NCI-H82 (cell line): ENCODE measurements at regions not wholly inside any gene's neighbourhood (a gene's known extent, or its start where the extent isn't known, plus 50 kb on each side); places are given as distances from the start of the nearest gene placed in this dataset.

Experiments used
- DNase-seq: peaks from one replicate; lab custom pipeline; 2025; lab: John Stamatoyannopoulos, UW

DNA sequence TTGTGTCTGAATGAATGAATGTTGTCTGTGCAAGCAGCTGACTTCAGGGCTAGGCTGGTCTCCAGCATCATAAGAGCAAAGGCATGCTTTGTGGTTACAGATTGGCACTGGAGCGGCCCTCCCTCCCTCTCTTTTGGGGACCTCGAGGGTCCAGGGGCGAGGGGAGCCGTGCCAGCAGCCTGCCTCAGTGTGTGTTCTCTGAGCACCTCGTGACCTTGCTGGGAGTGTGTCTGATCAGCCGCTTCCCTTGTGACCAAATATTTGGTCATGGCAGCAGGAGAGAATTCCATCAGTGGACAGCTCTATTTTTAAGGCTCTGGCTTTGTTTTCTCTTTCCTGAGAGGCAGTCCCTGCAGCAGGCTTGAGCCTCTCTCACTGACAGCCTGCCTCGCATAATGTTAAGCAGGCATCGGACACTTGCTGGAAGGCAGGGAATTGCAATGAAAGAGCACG, 329.7 kb downstream of the UQCRFS1 start:
- DNase-seq, result no peak

DNA sequence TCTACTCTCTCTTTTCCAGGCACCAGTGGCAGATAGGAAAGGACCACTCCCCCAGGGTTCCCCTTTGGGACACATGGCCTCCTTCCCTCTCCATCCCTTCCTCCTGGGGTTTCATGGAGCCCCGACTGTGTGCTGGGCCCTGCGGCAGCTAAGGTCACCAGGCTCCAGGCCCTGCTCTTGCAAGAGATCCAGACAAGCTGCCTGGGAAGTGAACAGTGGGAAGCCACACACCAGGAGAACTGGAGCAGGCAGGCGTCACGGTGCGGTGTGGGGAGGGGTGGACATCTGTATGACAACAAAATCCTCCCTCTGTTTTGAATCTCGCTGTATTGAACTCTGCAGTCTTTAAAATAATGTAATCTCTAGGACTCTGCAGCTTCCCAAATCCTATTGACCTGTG, 330.1 kb downstream of the UQCRFS1 start:
- peak; percentile 32 for DNase-seq

DNA sequence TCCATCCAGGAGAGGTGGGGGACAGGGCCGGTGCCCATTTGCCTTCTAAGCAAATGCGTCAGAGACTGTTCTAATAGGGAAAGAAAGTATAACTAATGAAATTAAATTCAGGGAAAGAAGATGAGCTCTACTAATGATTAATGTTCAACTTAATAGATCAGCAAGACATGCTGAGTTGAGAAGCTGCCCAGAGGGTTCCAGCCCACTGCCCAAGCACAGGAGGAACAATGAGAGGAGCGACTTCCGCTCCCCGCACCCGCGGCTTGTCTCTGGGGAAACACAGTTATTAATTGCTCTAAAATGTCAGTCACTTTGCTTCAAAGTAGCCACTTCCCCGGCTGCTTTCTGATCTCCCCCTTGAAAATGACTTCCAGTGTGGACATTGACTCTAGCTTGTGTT, 331.3 kb downstream of the UQCRFS1 start:
- no peak for DNase-seq

DNA sequence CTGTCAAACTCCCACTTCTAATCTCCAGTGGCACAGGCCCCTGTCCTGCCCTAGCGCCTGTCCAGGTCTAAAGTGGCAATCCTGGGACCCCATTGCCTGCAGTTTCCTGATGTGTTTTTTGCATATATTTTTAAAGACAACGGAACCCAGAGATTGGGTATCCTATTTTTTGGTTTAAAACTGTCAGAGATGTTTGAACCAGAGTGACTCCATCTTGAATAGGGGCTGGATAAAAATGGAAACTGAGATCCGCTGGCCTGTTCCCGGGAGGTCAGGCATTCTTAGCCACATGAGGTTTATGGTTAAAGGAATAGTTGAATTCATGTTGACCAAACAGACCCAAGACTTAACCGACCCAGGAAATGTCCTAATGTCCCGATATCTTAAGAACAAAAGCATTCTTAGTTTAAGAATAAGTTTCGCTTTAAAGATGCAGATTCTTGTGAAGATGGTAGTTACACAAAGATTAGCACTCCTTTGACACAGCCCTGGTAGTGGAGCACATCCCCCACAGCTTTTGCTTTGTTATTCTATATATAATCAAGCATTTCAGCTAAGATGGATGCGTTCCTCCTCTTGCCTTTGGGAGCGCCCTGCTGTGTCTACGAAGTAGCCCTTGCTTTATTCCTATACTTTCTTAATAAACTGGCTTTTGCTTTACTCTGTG, 332.1 kb downstream of the UQCRFS1 start:
- DNase-seq, result no peak

DNA sequence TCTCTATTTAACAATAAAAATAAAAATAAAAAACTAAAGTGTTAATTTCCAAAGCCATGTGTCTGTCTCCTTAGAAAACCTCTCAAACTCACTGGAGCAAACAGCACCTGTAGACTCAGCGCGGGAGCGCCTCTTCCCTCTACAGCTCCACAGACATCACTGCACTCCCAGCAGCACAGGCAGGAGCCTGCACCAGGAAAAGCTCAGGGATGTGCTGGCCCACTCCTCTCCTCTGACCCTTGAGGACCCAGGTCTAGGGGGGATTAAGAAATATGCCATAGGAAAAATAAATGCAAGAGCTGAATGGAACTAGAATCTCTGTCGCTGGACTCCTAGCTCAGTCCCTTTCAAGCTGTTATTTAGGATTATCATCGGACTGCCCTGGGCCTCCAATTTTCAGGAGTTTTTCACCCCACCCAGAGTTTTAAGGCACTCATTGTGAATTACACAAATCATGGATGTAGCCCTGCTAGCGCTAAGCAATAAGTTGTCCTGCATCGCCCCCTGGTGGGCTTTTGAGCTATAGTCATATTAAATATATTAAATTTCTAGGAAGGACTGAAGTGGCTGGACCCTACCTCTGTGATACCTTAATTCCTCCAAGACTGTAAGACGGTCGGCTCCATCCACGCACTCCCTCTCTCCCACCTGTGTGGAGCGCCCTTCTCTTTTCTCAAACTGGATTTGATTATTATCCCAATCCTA, 333.9 kb downstream of the UQCRFS1 start:
- peak; percentile 91 for DNase-seq

DNA sequence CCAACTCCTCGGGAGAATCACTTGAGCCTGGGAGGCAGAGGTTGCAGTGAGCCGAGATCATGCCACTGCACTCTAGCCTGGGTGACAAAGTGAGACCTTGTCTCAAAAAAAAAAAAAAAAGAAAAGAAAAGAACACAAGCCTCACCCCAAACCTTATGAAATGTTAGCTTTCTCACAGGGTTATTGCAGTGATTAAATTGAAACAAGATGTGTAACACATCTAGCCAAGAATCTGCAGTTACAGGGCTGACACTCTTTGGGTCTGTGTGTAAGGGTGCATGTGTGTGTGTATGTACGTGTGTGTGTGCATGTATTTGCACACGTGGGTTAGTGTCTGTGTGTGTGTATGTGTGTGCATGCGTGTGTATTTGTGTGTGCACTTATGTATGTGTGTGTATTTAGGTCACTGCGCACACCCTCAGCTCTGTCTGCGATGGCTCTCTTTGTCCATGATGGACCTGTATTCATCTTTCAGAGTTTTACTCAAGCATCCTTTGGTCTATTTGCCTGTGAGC, 336.3 kb downstream of the UQCRFS1 start:
- DNase-seq, result no peak

DNA sequence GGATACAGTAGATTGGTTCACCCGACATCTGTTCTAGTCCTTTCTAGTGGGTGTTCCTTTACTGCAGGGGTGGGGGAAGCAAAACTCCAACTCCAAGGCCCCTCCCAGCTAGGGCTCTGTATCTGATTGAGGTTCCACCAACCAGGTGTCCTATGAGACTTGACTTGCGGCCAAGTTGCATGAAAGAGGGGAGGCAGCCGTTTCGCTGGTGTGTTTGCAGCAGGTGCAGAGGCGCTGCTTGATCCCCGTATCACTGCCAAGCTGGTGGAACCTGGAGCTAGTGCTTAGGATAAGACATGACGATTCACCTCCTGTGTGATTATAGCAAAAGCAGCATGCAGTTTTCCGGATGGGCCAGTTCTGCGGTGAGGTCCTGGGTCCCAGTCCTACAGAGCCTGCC, 338.2 kb downstream of the UQCRFS1 start:
- DNase-seq, result no peak

DNA sequence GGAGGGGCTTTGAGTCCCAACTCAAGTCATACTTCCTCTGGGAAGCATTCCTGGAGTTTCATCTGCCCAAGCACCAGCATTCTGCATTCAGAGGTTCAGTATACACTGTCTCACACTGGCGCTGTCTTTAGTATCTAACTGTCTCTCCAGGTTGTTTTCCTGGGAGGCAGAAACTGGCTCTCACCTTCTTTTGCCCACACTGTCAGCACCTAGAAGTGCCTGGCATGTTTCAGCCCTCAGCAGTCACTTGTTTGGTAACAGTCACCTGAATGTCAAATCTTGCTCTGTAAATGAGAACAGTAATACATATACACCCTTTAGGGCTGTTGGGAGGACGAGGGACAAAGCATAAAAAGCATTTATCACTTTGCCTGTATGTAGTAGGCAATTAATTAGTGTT, 339.6 kb downstream of the UQCRFS1 start:
- DNase-seq, result no peak

DNA sequence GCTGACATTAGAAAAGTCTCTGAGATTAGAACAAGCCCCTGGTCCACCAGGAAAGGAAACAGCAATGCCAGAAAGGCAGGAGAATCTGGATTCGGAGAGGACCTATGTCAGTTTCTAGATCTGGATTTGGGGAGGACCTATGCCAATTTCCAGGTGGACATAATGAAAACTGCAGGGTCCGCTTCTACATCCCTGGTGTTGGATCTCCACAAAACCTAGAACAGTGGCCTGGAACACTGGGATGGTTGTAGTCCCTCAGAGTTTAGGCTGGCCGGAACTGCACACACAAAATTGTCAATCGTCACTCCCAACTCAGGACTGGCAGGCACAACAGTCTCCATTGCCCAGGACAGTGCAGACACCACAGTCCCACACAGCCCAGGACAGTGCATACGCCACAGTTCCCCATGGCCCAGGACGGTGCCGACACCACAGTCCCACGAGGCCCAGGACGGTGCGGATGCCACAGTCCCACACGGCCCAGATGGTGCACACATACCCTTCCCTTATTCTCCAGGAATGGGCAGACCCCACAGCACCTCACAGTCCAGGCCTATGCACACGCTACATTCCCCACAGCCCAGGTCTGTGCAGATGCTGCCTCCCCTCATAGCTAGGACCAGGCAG, 341.7 kb downstream of the UQCRFS1 start:
- no peak for DNase-seq

DNA sequence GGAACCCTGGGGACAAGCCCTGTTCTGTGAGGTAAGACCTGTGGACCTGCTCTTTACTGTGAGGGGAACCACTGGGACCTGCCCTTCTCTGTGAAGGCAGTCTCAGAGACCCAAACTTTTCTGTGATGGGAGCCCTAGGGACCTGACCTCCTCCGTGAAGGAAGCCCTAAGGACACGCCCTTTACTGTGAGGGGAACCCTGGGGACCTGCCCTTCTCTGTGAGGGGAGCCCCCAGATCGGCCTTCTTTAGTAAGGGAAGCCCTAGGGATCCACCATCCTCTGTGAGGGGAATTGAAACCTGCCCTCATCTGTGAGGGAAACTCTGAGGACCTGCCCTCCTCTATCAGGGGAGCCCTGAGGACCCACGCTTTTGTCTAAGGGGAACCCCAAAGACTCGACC, 343.5 kb downstream of the UQCRFS1 start:
- no peak for DNase-seq

DNA sequence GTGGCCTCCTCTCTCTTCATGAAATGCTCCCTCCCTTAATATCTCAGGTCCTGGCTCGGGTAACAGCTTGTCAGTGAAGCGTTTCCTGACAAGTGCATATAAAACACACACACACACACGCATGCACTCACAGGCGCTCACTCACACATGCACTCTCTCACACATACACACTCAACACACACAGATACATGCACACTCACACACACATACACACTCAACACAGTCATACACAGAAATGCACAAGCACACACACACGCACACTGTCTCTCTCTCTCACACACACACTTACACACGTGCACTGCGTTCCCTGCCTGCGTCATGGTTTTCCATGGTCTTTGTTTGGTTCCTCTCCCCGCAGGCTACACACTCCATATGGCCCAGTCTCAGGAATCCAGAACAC, 344.1 kb downstream of the UQCRFS1 start:
- no peak for DNase-seq

DNA sequence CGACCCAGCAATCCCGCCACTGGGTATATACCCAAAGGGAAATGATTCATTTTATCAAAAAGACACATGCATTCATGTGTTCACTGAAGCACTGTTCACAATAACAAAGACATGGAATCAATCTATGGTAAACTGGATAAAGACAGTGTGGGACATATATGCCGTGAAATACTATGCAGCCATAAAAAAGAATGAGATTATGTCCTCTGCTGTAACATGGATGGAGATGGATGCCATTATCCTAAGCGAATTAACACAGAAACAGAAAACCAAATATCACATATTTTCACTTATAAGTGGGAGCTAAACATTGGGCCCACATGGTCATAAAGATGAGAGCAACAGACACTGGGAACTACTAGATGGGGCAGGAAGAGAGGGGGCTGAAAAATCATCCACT, 345.0 kb downstream of the UQCRFS1 start:
- no peak for DNase-seq

DNA sequence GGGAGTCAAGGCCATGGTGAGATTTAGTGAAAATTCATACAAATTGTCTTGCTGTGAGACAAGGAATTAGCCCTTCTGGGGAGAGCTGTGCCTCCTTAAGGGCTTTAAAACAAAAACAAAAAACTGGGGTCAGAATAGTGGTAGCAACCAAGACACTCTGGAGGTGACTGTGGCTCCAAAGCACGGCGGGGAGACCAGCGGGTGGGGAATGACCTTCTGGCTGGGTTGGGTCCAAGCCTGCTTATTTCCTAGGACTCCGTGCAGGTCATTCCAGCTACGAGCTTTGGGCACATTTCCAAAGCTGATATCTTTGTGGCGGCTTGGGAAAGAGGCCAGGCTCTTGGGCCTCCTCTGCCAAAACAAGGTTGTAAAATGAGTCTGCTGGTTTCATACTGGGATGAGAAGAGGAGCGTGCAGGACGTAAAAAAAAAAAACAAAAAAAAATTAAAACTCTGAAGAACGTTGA, 348.3 kb downstream of the UQCRFS1 start:
- no peak for DNase-seq

DNA sequence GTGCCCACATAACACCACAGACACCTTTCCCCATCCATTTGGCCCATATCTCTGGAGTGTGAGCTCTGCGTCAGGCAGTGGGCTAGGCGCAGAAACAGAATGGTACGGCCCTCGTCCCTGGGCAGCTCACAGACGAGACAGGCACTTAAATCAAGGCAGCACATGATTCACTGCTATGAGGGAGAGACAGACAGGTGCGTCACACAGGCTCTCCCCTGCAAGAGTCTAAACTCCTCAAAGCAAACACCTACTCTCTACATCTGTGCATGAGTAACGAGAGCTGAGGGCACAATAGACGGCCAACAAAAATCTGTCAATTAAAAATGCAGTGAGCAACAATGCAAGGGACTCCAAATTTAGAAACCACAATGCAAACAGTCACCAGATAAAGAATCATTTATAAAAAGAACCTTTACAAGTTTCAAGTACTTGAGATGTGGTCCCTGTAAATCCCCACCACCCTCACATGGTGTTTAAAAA, 348.9 kb downstream of the UQCRFS1 start:
- no peak for DNase-seq

DNA sequence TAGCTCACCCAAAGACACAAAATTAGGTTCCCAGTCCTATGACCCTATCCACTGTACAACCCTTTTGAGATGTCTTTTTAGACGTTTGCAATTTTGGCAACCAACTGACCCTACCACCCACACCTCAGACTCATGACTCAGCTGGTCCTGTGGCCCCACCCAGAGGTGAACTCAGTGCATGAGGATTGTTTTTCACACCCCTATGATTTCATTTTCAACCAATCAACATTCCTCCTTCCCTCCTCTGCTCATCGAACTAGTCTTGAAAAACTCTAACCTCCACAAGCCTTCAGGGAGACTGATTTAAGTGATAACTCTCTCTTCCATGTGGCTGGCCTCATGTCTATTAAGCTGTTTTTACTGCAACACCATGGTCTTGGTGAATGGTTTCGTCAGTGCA, 350.7 kb downstream of the UQCRFS1 start:
- DNase-seq, result no peak

DNA sequence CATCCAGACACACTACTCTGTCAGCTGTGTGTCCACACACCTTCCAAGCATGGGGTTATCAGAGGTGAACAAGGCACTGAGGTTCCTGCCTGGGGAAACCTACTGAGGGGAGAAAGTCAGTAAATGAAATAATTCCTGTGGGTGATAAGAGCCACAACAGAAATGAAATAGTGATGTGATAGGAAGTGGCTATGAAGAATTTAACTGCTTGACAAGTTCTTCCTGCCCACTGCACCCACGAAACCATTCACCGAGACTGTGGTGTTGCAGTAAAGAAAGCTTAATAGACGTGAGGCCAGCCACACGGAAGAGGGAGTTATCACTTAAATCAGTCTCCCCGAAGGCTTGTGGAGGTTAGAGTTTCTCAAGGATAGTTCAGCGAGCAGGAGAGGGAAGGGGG, 353.1 kb downstream of the UQCRFS1 start:
- no peak for DNase-seq

DNA sequence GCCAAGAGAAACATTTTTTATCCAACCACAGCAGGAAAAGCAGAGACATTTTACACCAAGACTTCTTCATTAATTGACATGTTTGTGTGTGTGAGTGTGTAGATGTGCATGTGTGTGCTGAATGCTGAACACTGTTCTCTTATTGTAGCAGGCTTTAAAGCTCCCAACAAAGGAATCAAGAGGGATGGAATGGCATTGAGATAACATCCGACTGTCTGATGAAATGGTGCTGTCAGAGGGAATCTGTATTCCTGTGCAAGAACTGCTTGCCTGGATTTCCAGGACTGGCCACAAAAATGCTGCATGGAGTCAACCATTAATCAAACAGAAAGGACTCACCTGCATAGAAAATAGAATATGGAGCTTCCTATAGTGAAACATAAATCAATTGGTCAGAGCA, 354.0 kb downstream of the UQCRFS1 start:
- DNase-seq, result no peak

DNA sequence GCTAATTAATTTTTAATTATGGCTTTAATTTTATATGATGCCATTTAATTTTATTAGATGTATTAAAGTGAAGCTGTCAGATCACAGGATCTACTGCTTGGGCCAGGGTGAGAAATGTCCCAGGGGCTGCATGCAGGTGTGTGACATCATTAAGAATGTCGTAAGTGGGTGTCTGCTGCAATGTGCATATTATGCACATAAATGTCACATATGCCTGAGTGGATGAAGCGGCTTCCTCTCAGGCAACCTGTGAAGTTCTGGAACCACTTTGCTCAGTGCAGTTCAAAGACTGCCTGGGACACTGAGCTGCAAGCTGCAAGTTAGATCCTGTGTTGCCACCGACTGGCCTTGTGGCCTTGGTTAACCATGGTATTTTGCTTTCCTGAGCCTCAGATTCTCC, 355.0 kb downstream of the UQCRFS1 start:
- DNase-seq, result no peak

DNA sequence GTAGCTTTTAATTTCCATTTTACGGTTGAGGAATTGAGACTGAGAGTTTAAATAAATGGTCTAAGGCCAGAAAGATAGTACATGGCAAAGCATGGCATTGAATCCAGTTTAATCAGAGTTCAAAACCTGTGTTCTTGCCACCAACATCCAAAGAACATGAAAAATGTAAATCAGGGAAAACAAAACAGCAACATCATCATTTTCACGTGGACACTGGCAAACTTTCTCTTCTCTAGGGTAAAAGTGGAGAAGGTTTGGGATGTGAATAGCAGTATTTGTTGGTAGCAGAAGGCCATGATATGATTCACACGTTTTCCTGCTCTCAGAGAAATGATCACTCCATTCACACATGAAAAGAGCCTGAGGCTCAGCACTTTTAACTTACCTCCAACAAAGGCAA, 357.7 kb downstream of the UQCRFS1 start:
- DNase-seq, result no peak

DNA sequence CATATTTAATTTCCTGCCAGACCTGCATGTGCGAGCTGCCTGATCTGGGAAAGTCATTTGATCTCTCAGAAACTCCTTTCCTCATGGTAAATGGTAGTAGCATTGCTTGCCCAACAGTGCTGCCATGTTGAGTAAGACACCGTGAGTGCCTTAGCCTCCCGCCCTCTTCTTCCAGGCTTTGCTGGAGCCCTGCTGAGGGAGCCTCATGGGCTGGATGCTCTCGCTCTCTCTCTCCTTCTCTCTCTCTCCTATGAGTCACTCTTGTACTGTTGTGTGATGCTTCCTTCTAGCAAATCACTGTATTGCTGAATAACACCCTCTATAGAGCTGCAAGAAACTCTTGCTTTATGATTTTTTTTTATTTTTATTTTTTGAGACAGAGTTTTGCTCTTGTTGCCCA, 365.5 kb downstream of the UQCRFS1 start:
- no peak for DNase-seq

DNA sequence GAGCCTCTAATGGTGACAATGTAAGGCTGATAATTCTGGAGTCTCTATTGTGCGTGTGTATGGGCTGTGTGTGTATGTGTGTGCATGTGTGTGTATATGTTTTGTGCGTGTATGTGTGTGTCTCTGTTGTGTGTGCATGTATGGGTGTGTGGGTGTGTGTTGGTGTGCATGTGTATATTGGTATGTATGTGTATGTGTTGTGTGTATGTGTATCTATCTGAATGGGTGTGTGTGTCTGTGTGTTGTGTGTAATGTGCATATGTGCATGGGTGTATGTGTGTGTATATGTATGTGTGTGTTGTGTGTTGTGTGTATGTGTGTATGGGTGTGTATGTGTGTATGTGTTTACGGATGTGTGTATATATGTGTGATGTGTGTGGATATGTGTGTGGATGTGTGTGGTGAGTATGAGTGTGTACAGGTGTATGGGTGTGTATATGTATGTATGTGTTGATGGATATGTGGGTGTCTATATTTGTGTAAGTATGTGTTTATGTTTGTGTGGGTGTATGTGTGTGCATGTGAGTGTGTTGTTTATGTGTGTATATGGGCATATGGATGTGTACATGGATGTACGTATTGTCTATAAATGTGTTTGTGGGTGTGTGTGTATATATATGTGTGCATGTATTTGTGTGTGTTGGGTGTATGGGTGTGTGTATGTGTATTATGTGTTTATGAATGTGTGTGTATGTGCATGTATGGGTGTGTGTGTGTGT, 366.7 kb downstream of the UQCRFS1 start:
- no peak for DNase-seq

DNA sequence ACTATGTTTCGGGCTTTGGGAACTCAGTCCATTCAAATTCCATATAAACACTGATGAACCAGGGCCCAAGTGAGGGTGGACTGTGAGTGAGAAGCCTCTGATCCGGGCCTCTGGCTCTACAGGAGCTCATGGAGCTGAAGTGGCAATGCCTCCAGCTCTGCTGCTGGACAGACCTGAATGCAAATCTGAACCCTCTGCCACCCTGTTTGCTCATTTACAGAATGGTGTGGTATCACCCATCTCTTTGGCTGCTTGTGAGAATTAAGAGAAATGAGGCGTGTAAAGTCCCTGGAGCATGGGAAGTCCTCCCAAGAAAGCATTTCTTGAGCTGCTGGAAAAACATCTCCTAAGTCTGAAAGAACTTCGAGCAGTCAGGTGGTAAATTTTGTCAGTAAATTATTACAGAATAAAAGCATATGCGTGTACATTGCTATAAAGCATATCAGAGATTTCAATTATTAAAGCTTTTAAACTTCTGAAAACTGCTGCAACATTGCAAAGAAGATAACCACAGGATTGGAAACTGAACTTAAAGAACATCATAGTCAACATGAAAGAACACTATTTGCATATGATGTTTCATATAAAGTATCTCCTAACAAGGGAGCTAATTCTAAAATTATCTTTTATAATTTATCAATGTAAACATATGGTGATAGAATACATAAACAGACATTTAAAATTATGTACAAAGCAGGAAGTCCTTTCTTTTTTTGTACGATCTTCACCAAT, 369.0 kb downstream of the UQCRFS1 start:
- no peak for DNase-seq
